ENCODE measurements at regions not wholly inside any gene's neighbourhood (a gene's known extent, or its start where the extent isn't known, plus 50 kb on each side); places are given as distances from the start of the nearest gene placed in this dataset.

DNA sequence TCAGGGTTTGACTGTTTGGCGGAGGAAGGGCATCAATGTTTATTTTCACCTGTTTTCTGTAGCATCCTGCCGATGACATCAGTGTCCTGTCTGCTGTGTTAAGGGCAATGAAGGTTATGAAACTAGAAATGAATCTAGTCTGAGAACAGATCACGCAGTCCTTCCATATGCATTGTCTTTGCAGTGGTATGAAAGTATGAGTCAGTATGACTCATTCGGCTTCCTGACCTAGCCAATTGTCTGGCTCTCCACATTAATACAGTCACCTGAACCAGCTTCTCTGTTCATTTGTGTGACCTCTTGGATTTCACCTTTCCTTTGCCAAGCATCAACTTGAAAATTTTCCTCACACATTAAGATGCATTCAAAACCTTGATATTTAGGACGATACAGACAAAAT lies 353.8 kb downstream of the RND3 start:
- TF ChIP-seq ZNF274 (IDR thresholded peaks at IDR 0.05; ENCODE audit: low read depth, low read length) (no peak), YY1 (IDR thresholded peaks at IDR 0.05; ENCODE audit: insufficient read depth, insufficient read length) (no peak), SUZ12 (IDR thresholded peaks at IDR 0.05; ENCODE audit: extremely low read depth, insufficient read depth, insufficient read length) (no peak)
